PFSK-1 (cell line): ENCODE measurements at regions not wholly inside any gene's neighbourhood (a gene's known extent, or its start where the extent isn't known, plus 50 kb on each side); places are given as distances from the start of the nearest gene placed in this dataset.

ENCODE experiments used
- FOXP2 ChIP-seq: optimal IDR thresholded peaks from 2 replicates; pipeline ENCODE3; 2011; ENCODE audit warnings: borderline replicate concordance, control low read depth, inconsistent platforms; ENCODE audit not compliant: insufficient read depth; ENCODE audit errors: extremely low read length, extremely low read depth
- TAF1 ChIP-seq: IDR thresholded peaks from 2 replicates; pipeline ENCODE4 v1.6.1; 2012; ENCODE audit warnings: low read length, control low read depth, borderline replicate concordance; ENCODE audit not compliant: insufficient read depth
- TF ChIP-seq, protein P1 (sequence below), 2 experiments: IDR thresholded peaks; 2 replicates each; pipeline versions ENCODE4 v1.6.1 to v1.8.0; 2011 to 2012; ENCODE audit warnings: low read depth in 2 of 2, low read length in 2 of 2, control low read depth in 1 of 2, inconsistent platforms in 1 of 2, mild to moderate bottlenecking in 1 of 2, moderate library complexity in 1 of 2; ENCODE audit not compliant: insufficient read depth in 1 of 2

DNA sequence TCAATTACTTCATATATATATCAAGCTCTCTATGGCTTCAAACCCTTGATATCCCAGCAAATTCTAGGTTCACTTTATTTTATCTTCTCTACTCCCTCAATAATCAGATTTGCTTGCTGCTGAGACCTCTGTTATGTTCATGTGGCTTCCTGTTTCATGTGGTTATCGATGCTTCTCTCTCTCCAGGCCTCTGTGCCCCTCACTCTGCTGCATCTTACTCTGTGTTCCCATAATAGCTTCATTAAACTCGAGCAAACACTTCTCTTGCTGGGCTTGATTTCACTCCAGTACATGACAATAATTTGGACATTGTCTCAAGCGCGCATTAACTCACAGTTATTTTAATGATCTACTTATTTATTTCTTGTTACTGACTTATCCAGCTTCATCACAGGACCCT, 798.8 kb downstream of the CDH9 start:
- TF ChIP-seq TAF1 (no peak), FOXP2 (no peak)
- TF ChIP-seq, protein P1, sequence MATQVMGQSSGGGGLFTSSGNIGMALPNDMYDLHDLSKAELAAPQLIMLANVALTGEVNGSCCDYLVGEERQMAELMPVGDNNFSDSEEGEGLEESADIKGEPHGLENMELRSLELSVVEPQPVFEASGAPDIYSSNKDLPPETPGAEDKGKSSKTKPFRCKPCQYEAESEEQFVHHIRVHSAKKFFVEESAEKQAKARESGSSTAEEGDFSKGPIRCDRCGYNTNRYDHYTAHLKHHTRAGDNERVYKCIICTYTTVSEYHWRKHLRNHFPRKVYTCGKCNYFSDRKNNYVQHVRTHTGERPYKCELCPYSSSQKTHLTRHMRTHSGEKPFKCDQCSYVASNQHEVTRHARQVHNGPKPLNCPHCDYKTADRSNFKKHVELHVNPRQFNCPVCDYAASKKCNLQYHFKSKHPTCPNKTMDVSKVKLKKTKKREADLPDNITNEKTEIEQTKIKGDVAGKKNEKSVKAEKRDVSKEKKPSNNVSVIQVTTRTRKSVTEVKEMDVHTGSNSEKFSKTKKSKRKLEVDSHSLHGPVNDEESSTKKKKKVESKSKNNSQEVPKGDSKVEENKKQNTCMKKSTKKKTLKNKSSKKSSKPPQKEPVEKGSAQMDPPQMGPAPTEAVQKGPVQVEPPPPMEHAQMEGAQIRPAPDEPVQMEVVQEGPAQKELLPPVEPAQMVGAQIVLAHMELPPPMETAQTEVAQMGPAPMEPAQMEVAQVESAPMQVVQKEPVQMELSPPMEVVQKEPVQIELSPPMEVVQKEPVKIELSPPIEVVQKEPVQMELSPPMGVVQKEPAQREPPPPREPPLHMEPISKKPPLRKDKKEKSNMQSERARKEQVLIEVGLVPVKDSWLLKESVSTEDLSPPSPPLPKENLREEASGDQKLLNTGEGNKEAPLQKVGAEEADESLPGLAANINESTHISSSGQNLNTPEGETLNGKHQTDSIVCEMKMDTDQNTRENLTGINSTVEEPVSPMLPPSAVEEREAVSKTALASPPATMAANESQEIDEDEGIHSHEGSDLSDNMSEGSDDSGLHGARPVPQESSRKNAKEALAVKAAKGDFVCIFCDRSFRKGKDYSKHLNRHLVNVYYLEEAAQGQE (IDR thresholded peaks at IDR 0.05; ENCODE audit: insufficient read depth in 1 of 2, low read depth in 2 of 2, low read length in 2 of 2) = no peak
